Liver (tissue), 8 donors: ENCODE measurements at regions not wholly inside any gene's neighbourhood (a gene's known extent, or its start where the extent isn't known, plus 50 kb on each side); places are given as distances from the start of the nearest gene placed in this dataset.
"Not testable (repeated sequence)": the region's sequence is repeated elsewhere in the genome, so short reads cannot be mapped to it uniquely, and the experiment has no call there.

ENCODE experiments used
- DNase-seq: peaks from one replicate; pipeline ENCODE4 v3.0.0-alpha.2; 2017; ENCODE audit warnings: low spot score
- H3K27ac ChIP-seq, 2 donors: one replicate each; pipeline ENCODE4 v1.7.0; 2013; ENCODE audit warnings: inconsistent platforms in 2 of 2, low read length in 2 of 2, control low read depth in 1 of 2, low read depth in 1 of 2, mild to moderate bottlenecking in 1 of 2
- H3K27me3 ChIP-seq, 4 donors: one replicate each; pipeline versions ENCODE4 v1.6.1 to v1.7.0; 2013; ENCODE audit warnings: low read length in 3 of 4, inconsistent platforms in 1 of 4, mild to moderate bottlenecking in 1 of 4, moderate library complexity in 1 of 4; ENCODE audit not compliant: control insufficient read depth in 4 of 4, insufficient read depth in 4 of 4
- H3K36me3 ChIP-seq, 4 donors: one replicate each; pipeline versions ENCODE4 v1.6.1 to v1.7.0; 2013; ENCODE audit warnings: low read length in 3 of 4, mild to moderate bottlenecking in 3 of 4, low read depth in 1 of 4, moderate library complexity in 1 of 4; ENCODE audit not compliant: control insufficient read depth in 4 of 4, insufficient read depth in 3 of 4
- H3K4me1 ChIP-seq, 4 donors: one replicate each; pipeline versions ENCODE4 v1.6.1 to v1.7.0; 2013; ENCODE audit warnings: low read length in 3 of 4, mild to moderate bottlenecking in 3 of 4, moderate library complexity in 1 of 4; ENCODE audit not compliant: control insufficient read depth in 4 of 4, insufficient read depth in 4 of 4
- H3K4me3 ChIP-seq, 3 donors: one replicate each; pipeline versions ENCODE4 v1.6.1 to v1.7.0; 2013; ENCODE audit warnings: low read length in 3 of 3, control low read depth in 1 of 3, low read depth in 1 of 3, mild to moderate bottlenecking in 1 of 3
- H3K9ac ChIP-seq, 2 donors: one replicate each; pipeline ENCODE4 v1.7.0; 2013; ENCODE audit warnings: low read length in 2 of 2, mild to moderate bottlenecking in 2 of 2, moderate library complexity in 2 of 2, control low read depth in 1 of 2, low read depth in 1 of 2
- H3K9me3 ChIP-seq, 4 donors: one replicate each; pipeline versions ENCODE4 v1.6.1 to v1.7.0; 2013; ENCODE audit warnings: low read length in 3 of 4; ENCODE audit not compliant: control insufficient read depth in 4 of 4
- ATF3 ChIP-seq: IDR thresholded peaks from 2 replicates; pipeline ENCODE4 v1.6.1; 2016; ENCODE audit warnings: antibody characterized with exemption
- CTCF ChIP-seq: fragments of 150-350 bp; IDR thresholded peaks from 2 replicates; pipeline ENCODE4 v1.5.1; 2017; ENCODE audit warnings: improper control_type of control experiment, low read depth, low read length; ENCODE audit not compliant: missing input control
- EGR1 ChIP-seq, 2 donors: IDR thresholded peaks; 2 replicates each; pipeline ENCODE4 v1.6.1; 2016 to 2018; ENCODE audit warnings: antibody characterized with exemption in 2 of 2, low read depth in 2 of 2
- FOXA1 ChIP-seq: IDR thresholded peaks from 2 replicates; pipeline ENCODE4 v1.6.1; 2016; ENCODE audit warnings: antibody characterized with exemption
- FOXA2 ChIP-seq: IDR thresholded peaks from 2 replicates; pipeline ENCODE4 v1.6.1; 2016; ENCODE audit warnings: antibody characterized with exemption
- GABPA ChIP-seq, 2 donors: IDR thresholded peaks in 1 of 2; conservative IDR thresholded peaks in 1 of 2; 2 replicates each; pipeline ENCODE4 v1.6.1; 2016; ENCODE audit warnings: antibody characterized with exemption in 2 of 2, mild to moderate bottlenecking in 1 of 2, moderate library complexity in 1 of 2
- HNF4A ChIP-seq, 2 donors: conservative IDR thresholded peaks; 2 replicates each; pipeline ENCODE4 v1.6.1; 2016; ENCODE audit warnings: antibody characterized with exemption in 2 of 2, mild to moderate bottlenecking in 2 of 2
- HNF4G ChIP-seq: IDR thresholded peaks from 2 replicates; pipeline ENCODE4 v1.6.1; 2016; ENCODE audit warnings: antibody characterized with exemption
- JUND ChIP-seq, 2 donors: IDR thresholded peaks; 2 replicates each; pipeline ENCODE4 v1.6.1; 2016; ENCODE audit warnings: antibody characterized with exemption in 2 of 2
- MAX ChIP-seq: IDR thresholded peaks from 2 replicates; pipeline ENCODE4 v1.6.1; 2016; ENCODE audit warnings: antibody characterized with exemption
- NR2F2 ChIP-seq: IDR thresholded peaks from 2 replicates; pipeline ENCODE4 v1.6.1; 2016; ENCODE audit warnings: antibody characterized with exemption
- RAD21 ChIP-seq, 2 donors: IDR thresholded peaks; 2 replicates each; pipeline ENCODE4 v1.6.1; 2016; ENCODE audit warnings: antibody characterized with exemption in 2 of 2, mild to moderate bottlenecking in 2 of 2
- REST ChIP-seq: IDR thresholded peaks from 2 replicates; pipeline ENCODE4 v1.6.1; 2016; ENCODE audit warnings: antibody characterized with exemption, mild to moderate bottlenecking
- RXRA ChIP-seq, 2 donors: IDR thresholded peaks; 2 replicates each; pipeline ENCODE4 v1.6.1; 2017 to 2018; ENCODE audit warnings: antibody characterized with exemption in 2 of 2, mild to moderate bottlenecking in 1 of 2
- SP1 ChIP-seq: IDR thresholded peaks from 2 replicates; pipeline ENCODE4 v1.6.1; 2018; ENCODE audit warnings: antibody characterized with exemption, mild to moderate bottlenecking
- TAF1 ChIP-seq: conservative IDR thresholded peaks from 2 replicates; pipeline ENCODE4 v1.6.1; 2016; ENCODE audit warnings: antibody characterized with exemption, mild to moderate bottlenecking
- YY1 ChIP-seq: IDR thresholded peaks from 2 replicates; pipeline ENCODE4 v1.6.1; 2016; ENCODE audit warnings: antibody characterized with exemption, mild to moderate bottlenecking
- ZBTB33 ChIP-seq: IDR thresholded peaks from 2 replicates; pipeline ENCODE4 v1.6.1; 2016; ENCODE audit warnings: antibody characterized with exemption
- WGBS: extraction: QIAGEN DNeasy Blood & Tissue Kit; methylation state at CpG from one replicate; pipeline ENCODE4 v1.1.7; 2013; 5-methylcytosine and 5-hydroxymethylcytosine counted together
- donor health status: healthy.
- donor health status: healthy.
- donor health status: healthy.
- donor health status: healthy.
- donor health status: healthy.

GRCh38 chr2:88959480-88960204 lies 268.2 kb downstream of the RPIA start:
- no peak overlapping the region for H3K4me3 ChIP-seq
- no peak for DNase-seq
- no peak overlapping the region for H3K9ac ChIP-seq
- H3K4me1 ChIP-seq = no peaks in the 10 kb centered on the region
- H3K36me3 ChIP-seq = no peaks in the 10 kb centered on the region
- H3K9me3 ChIP-seq = no peaks in the 10 kb centered on the region
- 71% methylated on average over 2 of the region's 2 CpGs for WGBS
- H3K27ac ChIP-seq = no peak overlapping the region
- TF ChIP-seq ATF3 = no peak
- no peak for TF ChIP-seq TAF1
- TF ChIP-seq REST = no peak
- TF ChIP-seq FOXA1 = no peak
- no peak for TF ChIP-seq EGR1 (IDR thresholded peaks at IDR 0.05; ENCODE audit: low read depth in 2 of 2)
- TF ChIP-seq MAX = no peak
- no peak for TF ChIP-seq YY1
- TF ChIP-seq RXRA (IDR thresholded peaks at IDR 0.05) = no peak
- TF ChIP-seq HNF4A (conservative IDR thresholded peaks at IDR 0.05) = no peak
- TF ChIP-seq GABPA (IDR thresholded peaks at IDR 0.05 in 1 of 2, conservative IDR thresholded peaks at IDR 0.05 in 1 of 2) = no peak
- no peak for TF ChIP-seq HNF4G
- TF ChIP-seq FOXA2 = no peak
- TF ChIP-seq CTCF = no peak
- no peak for TF ChIP-seq RAD21 (IDR thresholded peaks at IDR 0.05)
- no peak for TF ChIP-seq SP1
- no peak for TF ChIP-seq ZBTB33
- TF ChIP-seq JUND (IDR thresholded peaks at IDR 0.05) = no peak
- no peak for TF ChIP-seq NR2F2
- H3K27me3 ChIP-seq = peaks cover 0 to 11% (median 0%) of the 10 kb centered on the region in 4 donors

- not testable (repeated sequence) for H3K9me3 ChIP-seq, DNase-seq, H3K36me3 ChIP-seq, H3K27ac ChIP-seq, H3K4me3 ChIP-seq, H3K9ac ChIP-seq, H3K4me1 ChIP-seq
- WGBS = 36% methylated on average over 3 of the region's 3 CpGs
- peaks cover 0 to 11% (median 0%) of the 10 kb centered on the region in 4 donors for H3K27me3 ChIP-seq
Measured at GRCh38 chr2:88961323-88961722, 269.9 kb downstream of the RPIA start.
